ENCODE measurements at regions not wholly inside any gene's neighbourhood (a gene's known extent, or its start where the extent isn't known, plus 50 kb on each side); places are given as distances from the start of the nearest gene placed in this dataset.
"Not testable (repeated sequence)": the region's sequence is repeated elsewhere in the genome, so short reads cannot be mapped to it uniquely, and the experiment has no call there.

GRCh38 chr22:22822553-22822952, 65.1 kb upstream of the IGLL5 start:
- peak overlapping the region; percentile 37 to 90 (median 64) for H3K4me3 Mint-ChIP-seq
- not testable (repeated sequence) for H3K9me3 ChIP-seq (ENCODE audit: low read length)

DNA sequence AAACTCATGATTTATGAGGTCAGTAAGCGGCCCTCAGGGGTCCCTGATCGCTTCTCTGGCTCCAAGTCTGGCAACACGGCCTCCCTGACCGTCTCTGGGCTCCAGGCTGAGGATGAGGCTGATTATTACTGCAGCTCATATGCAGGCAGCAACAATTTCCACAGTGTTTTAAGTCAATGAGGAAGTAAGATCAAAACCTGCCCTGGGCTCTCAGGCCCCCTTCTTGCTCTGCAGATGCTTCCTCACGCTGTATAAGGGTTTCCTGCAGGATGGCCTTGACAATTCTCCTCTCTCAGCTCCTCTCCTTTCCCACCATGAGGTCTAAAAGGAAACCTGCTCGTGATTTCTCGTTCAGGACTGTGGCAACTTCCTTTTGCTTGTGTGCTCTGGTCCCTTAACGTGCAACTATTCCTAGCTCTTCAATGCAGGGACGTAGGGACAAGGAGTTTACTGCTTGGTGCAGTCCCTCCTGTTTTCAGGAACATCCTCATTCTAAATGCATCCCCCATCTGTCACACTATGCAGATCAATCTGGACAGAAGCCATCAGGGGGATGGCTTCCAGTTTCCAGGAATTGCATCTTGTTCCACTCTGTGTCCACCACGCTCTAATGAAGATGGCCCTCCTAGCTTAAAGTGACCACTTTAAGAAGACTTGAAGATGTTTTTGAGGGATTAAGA, 64.3 kb upstream of the IGLL5 start:
- DNase-seq, result no peak
- Histone ChIP-seq H3K4me1 (ENCODE audit: insufficient read depth, low read length) (peaks cover 59% of the 10 kb centered on the region), H3K4me3 (ENCODE audit: low read length) (no peak overlapping the region), H3K27ac (ENCODE audit: low read depth, low read length) (no peak overlapping the region), H3K27me3 (ENCODE audit: insufficient read depth, low read length, poor library complexity, severe bottlenecking) (no peaks in the 10 kb centered on the region), H3K9me3 (ENCODE audit: low read length) (no peaks in the 10 kb centered on the region), H3K36me3 (ENCODE audit: insufficient read depth, low read length) (no peaks in the 10 kb centered on the region)
- Mint-ChIP-seq H3K27me3 (no peaks in the 10 kb centered on the region), H3K9me3 (peaks cover 0 to 2% (median 0%) of the 10 kb centered on the region in 5 donors), H3K4me1 (peaks cover 83 to 90% (median 89%) of the 10 kb centered on the region in 3 donors), H3K4me3 (peak overlapping the region; percentile 38 to 90 (median 62)), H3K36me3 (peaks cover 0 to 27% (median 8%) of the 10 kb centered on the region in 3 donors), H3K27ac (peak overlapping the region; percentile 79 to 97 (median 90))
- ChIA-PET POLR2A (interaction anchor here (0.5 to 1.0 kb wide), 2 partner anchors 8 to 23 kb away, joined by 3 to 7 read pairs; no protein-coding TSS in a partner anchor), CTCF (interaction anchor here (0.7 to 6.7 kb wide), 8 partner anchors 13 to 70 kb away, joined by 3 to 56 read pairs (median 4); no protein-coding TSS in a partner anchor)

More at GRCh38 chr22:22822553-22822952, 65.1 kb upstream of the IGLL5 start:
- H3K27me3 ChIP-seq (ENCODE audit: insufficient read depth, low read length, poor library complexity, severe bottlenecking); H3K27me3 Mint-ChIP-seq; DNase-seq; H3K36me3 ChIP-seq (ENCODE audit: insufficient read depth, low read length); H3K4me3 ChIP-seq (ENCODE audit: low read length); H3K9me3 Mint-ChIP-seq: not testable (repeated sequence)
- POLR2A ChIA-PET, result interaction anchor here (0.5 to 1.0 kb wide), 2 partner anchors 9 to 24 kb away, joined by 3 to 7 read pairs; no protein-coding TSS in a partner anchor
- peaks cover 0 to 25% (median 8%) of the 10 kb centered on the region in 3 donors for H3K36me3 Mint-ChIP-seq
- H3K27ac Mint-ChIP-seq, result peak overlapping the region; percentile 79 to 97 (median 90)
- peaks cover 66% of the 10 kb centered on the region for H3K4me1 ChIP-seq (ENCODE audit: insufficient read depth, low read length)
- CTCF ChIA-PET, result interaction anchor here (1.1 to 6.7 kb wide), 5 partner anchors 12 to 70 kb away, joined by 3 to 56 read pairs (median 6); no protein-coding TSS in a partner anchor
- peak overlapping the region; percentile 29 for H3K27ac ChIP-seq (ENCODE audit: low read depth, low read length)
- H3K4me1 Mint-ChIP-seq, result peaks cover 90 to 97% (median 96%) of the 10 kb centered on the region in 3 donors

DNA sequence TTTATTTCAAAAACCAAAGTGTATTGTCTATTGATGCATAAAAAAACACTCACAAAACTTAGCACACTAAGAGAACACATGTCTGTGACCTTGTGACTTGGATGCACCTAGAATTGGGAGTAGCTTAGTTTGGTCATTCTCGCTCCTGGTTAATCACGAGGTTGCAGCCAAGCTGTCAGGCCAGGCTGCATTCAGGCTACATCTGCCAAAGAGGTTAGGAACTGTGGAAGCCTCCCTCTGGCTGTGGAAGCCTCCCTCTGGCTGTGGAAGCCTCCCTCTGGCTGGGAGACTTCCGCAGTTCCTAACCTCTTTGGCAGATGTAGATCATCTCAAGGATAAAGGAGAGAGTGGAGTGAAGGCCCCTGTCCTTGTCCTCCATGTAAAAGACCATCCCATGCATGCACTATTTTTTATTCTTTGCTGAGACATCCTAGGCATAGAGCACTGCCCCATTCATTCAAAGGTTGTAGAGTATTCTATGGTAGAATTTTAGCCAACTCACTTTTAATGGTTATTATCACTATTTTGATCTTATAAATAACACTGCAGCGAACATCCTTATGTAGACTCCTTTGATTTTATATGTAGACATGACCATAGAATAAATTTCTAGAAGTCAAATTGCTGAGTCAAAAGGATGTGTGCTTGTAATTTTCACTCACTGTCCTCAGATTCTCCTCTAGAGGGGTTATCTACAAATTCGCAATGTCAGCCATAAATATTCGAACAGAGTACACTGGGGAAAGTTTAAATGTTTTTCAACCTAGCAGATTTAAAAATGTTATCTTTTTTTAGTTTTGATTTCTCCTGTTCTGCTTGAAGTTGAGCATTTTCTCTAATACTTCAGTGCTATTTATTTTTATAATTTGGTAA, 63.0 kb upstream of the IGLL5 start:
- Mint-ChIP-seq H3K4me1 (peaks cover 71 to 77% (median 76%) of the 10 kb centered on the region in 3 donors), H3K36me3 (peaks cover 0 to 35% (median 5%) of the 10 kb centered on the region in 3 donors), H3K27me3 (no peaks in the 10 kb centered on the region), H3K9me3 (peaks cover 0 to 2% (median 0%) of the 10 kb centered on the region in 5 donors), H3K27ac (peak overlapping the region in 2 of 8 donors; percentile 47 to 60), H3K4me3 (no peak overlapping the region)
- DNase-seq, result no peak
- Histone ChIP-seq H3K36me3 (ENCODE audit: insufficient read depth, low read length) (no peaks in the 10 kb centered on the region), H3K9me3 (ENCODE audit: low read length) (no peaks in the 10 kb centered on the region), H3K4me3 (ENCODE audit: low read length) (no peak overlapping the region), H3K27ac (ENCODE audit: low read depth, low read length) (no peak overlapping the region), H3K27me3 (ENCODE audit: insufficient read depth, low read length, poor library complexity, severe bottlenecking) (no peaks in the 10 kb centered on the region), H3K4me1 (ENCODE audit: insufficient read depth, low read length) (peaks cover 46% of the 10 kb centered on the region)
- ChIA-PET CTCF (interaction anchor here (0.8 to 6.7 kb wide), 4 partner anchors 14 to 22 kb away, joined by 3 to 56 read pairs (median 3); no protein-coding TSS in a partner anchor), POLR2A (interaction anchor here (0.6 kb wide), 1 partner anchor 19 kb away, joined by 3 read pairs; no protein-coding TSS in a partner anchor)

DNA sequence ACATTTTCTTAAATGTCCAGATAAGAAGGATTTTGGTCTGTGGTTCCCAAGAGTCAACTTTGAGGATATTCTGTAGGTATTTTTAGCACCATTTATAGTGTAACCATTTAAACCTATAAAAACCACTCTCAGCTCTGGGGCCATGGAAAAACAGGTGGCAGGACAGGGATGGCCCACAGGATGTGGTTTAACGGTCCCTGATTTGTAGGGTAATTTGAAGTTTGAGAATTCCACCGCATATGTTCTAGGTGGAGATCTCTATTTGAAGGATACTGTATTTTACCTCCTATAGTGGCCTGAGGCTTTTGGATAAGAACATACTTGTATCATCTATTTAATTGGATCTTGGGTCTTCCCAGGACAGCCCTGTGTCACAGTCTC, 62.4 kb upstream of the IGLL5 start:
- Mint-ChIP-seq H3K4me1 (peaks cover 64 to 71% (median 69%) of the 10 kb centered on the region in 3 donors), H3K27ac (peak overlapping the region in 1 of 8 donors; percentile 60), H3K27me3 (no peaks in the 10 kb centered on the region), H3K4me3 (no peak overlapping the region), H3K36me3 (peaks cover 0 to 38% (median 2%) of the 10 kb centered on the region in 3 donors), H3K9me3 (peaks cover 0 to 2% (median 0%) of the 10 kb centered on the region in 5 donors)
- DNase-seq, result no peak
- ChIA-PET POLR2A (no interaction called here), CTCF (interaction anchor here (0.8 to 1.3 kb wide), 3 partner anchors 16 to 21 kb away, joined by 3 read pairs; no protein-coding TSS in a partner anchor)
- H3K27me3 ChIP-seq (ENCODE audit: insufficient read depth, low read length, poor library complexity, severe bottlenecking), result no peaks in the 10 kb centered on the region
- no peak overlapping the region for H3K27ac ChIP-seq (ENCODE audit: low read depth, low read length)
- H3K4me1 ChIP-seq (ENCODE audit: insufficient read depth, low read length), result peaks cover 40% of the 10 kb centered on the region
- no peak overlapping the region for H3K4me3 ChIP-seq (ENCODE audit: low read length)
- H3K36me3 ChIP-seq (ENCODE audit: insufficient read depth, low read length), result no peaks in the 10 kb centered on the region
- no peaks in the 10 kb centered on the region for H3K9me3 ChIP-seq (ENCODE audit: low read length)

DNA sequence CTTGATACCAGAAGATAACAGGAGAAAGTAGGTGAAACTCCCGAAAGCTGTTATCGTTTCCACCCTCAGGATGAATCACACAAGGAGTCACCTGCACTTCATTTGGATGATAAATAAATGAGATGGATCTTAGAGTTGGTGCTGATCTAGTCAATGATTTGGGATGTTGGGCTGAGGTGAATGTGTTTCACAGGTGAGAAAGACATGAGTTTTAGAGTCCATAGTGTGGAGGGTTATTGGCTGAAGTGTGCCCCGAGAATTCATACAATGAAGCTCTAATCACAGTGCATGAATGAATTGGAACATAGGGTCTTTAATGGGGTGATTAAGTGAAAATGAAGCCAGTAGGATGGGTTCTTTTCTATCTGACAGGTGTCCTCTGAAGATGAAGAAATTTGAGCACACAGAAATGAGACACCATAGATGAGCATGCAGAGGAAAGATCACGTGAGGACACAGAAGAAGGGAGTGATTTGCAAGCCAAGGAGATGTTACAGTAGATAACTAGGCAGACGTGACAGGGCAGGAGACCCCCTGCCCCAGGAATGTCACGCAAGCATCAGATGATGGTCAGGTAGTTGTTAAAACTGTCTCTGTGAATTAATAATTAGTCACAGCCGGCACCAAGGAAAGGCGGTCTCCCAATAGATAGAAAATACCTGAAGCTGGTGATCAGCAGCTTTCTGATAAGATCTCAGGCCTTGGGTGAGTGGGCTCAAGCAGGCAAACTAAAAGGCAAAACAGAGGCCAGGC, 60.3 kb upstream of the IGLL5 start:
- no peaks in the 10 kb centered on the region for H3K27me3 ChIP-seq (ENCODE audit: insufficient read depth, low read length, poor library complexity, severe bottlenecking)
- no peak overlapping the region for H3K27ac Mint-ChIP-seq
- H3K4me3 Mint-ChIP-seq, result peak overlapping the region in 1 of 7 donors; percentile 71
- H3K4me1 ChIP-seq (ENCODE audit: insufficient read depth, low read length), result peaks cover 21% of the 10 kb centered on the region
- no peaks in the 10 kb centered on the region for H3K27me3 Mint-ChIP-seq
- no peaks in the 10 kb centered on the region for H3K9me3 ChIP-seq (ENCODE audit: low read length)
- peaks cover 3 to 14% (median 8%) of the 10 kb centered on the region in 5 donors for H3K9me3 Mint-ChIP-seq
- ChIA-PET CTCF (interaction anchor here (0.9 to 1.7 kb wide), 4 partner anchors 18 to 74 kb away, joined by 3 to 4 read pairs (median 4); no protein-coding TSS in a partner anchor), POLR2A (interaction anchor here (0.6 kb wide), 1 partner anchor 18 kb away, joined by 3 read pairs; no protein-coding TSS in a partner anchor)
- H3K4me1 Mint-ChIP-seq, result peaks cover 43 to 49% (median 48%) of the 10 kb centered on the region in 3 donors
- no peaks in the 10 kb centered on the region for H3K36me3 ChIP-seq (ENCODE audit: insufficient read depth, low read length)
- no peak for DNase-seq
- no peak overlapping the region for H3K4me3 ChIP-seq (ENCODE audit: low read length)
- peaks cover 0 to 53% (median 1%) of the 10 kb centered on the region in 3 donors for H3K36me3 Mint-ChIP-seq
- H3K27ac ChIP-seq (ENCODE audit: low read depth, low read length), result no peak overlapping the region

DNA sequence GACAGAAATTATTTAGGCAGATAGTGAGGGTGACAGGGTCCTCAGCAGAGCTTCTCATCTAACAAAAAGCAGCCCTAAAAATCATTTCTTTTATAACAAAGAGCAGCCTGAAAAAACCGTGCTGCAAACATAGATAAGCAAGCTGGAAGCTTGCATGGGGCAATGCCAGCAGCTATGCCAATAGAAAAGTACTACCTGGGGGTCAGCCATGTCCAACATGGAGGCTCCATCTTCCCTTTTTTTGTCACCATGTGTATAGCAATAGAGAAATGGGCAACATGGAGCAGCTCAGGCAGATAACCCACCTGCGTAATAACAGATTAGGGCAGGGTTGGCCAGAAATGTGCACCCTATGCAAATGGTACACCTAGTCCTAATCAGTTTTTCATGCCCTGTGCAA, 57.4 kb upstream of the IGLL5 start:
- no peak for DNase-seq
- H3K4me1 ChIP-seq (ENCODE audit: insufficient read depth, low read length), result peaks cover 3% of the 10 kb centered on the region
- H3K9me3 ChIP-seq (ENCODE audit: low read length), result no peaks in the 10 kb centered on the region
- H3K4me3 Mint-ChIP-seq, result no peak overlapping the region
- H3K36me3 Mint-ChIP-seq, result peaks cover 0 to 56% (median 0%) of the 10 kb centered on the region in 3 donors
- peaks cover 26 to 37% (median 31%) of the 10 kb centered on the region in 3 donors for H3K4me1 Mint-ChIP-seq
- no peaks in the 10 kb centered on the region for H3K27me3 ChIP-seq (ENCODE audit: insufficient read depth, low read length, poor library complexity, severe bottlenecking)
- ChIA-PET CTCF (interaction anchor here (0.6 to 2.2 kb wide), 10 partner anchors 12 to 145 kb away, joined by 3 to 5 read pairs (median 3); no protein-coding TSS in a partner anchor), POLR2A (interaction anchor here (1.2 to 1.5 kb wide), 2 partner anchors 11 to 36 kb away, joined by 3 to 5 read pairs; no protein-coding TSS in a partner anchor)
- H3K27ac ChIP-seq (ENCODE audit: low read depth, low read length), result no peak overlapping the region
- peak overlapping the region in 2 of 8 donors; percentile 31 to 33 for H3K27ac Mint-ChIP-seq
- no peaks in the 10 kb centered on the region for H3K27me3 Mint-ChIP-seq
- H3K36me3 ChIP-seq (ENCODE audit: insufficient read depth, low read length), result no peaks in the 10 kb centered on the region
- H3K9me3 Mint-ChIP-seq, result peaks cover 3 to 14% (median 8%) of the 10 kb centered on the region in 5 donors
- no peak overlapping the region for H3K4me3 ChIP-seq (ENCODE audit: low read length)
